Osteocyte (in vitro differentiated cells): ENCODE measurements at regions not wholly inside any gene's neighbourhood (a gene's known extent, or its start where the extent isn't known, plus 50 kb on each side); places are given as distances from the start of the nearest gene placed in this dataset.

Experiments
- DNase-seq: peaks from one replicate; pipeline ENCODE4 v3.0.0; 2021; ENCODE audit warnings: mixed read lengths; ENCODE audit not compliant: unreplicated experiment; ENCODE audit errors: extremely low spot score
- H3K27ac Mint-ChIP-seq: one replicate; pipeline ENCODE4 v1.8.0; 2021; ENCODE audit warnings: mild to moderate bottlenecking, mixed read lengths; ENCODE audit not compliant: unreplicated experiment
- H3K27me3 Mint-ChIP-seq: one replicate; pipeline ENCODE4 v1.8.0; 2021; ENCODE audit warnings: mixed read lengths; ENCODE audit not compliant: unreplicated experiment
- H3K36me3 Mint-ChIP-seq: one replicate; pipeline ENCODE4 v1.8.0; 2021; ENCODE audit warnings: mixed read lengths; ENCODE audit not compliant: unreplicated experiment
- H3K4me1 Mint-ChIP-seq: one replicate; pipeline ENCODE4 v1.8.0; 2021; ENCODE audit warnings: mixed read lengths; ENCODE audit not compliant: unreplicated experiment
- H3K4me3 Mint-ChIP-seq: one replicate; pipeline ENCODE4 v1.8.0; 2021; ENCODE audit warnings: mild to moderate bottlenecking, moderate library complexity, mixed read lengths; ENCODE audit not compliant: unreplicated experiment
- H3K9me3 Mint-ChIP-seq: one replicate; pipeline ENCODE4 v1.8.0; 2021; ENCODE audit warnings: mixed read lengths; ENCODE audit not compliant: unreplicated experiment
- CTCF ChIP-seq: fragments of 200-600 bp; sonication (generic); IDR thresholded peaks from 2 replicates; pipeline ENCODE4 v1.5.0; 2021; ENCODE audit warnings: antibody characterized with exemption, mild to moderate bottlenecking, moderate library complexity

- TF ChIP-seq CTCF = no peak
- Mint-ChIP-seq H3K27ac (no peak overlapping the region), H3K9me3 (peaks cover 22% of the 10 kb centered on the region), H3K36me3 (no peaks in the 10 kb centered on the region), H3K4me3 (no peak overlapping the region), H3K27me3 (no peaks in the 10 kb centered on the region), H3K4me1 (no peaks in the 10 kb centered on the region)
- DNase-seq = no peak
Observed at GRCh38 chr22:47610764-47611163, 848.3 kb downstream of the TBC1D22A start.

GRCh38 chr22:47610281-47610680 lies 847.8 kb downstream of the TBC1D22A start:
- peaks cover 22% of the 10 kb centered on the region for H3K9me3 Mint-ChIP-seq
- no peak overlapping the region for H3K27ac Mint-ChIP-seq
- no peaks in the 10 kb centered on the region for H3K27me3 Mint-ChIP-seq
- H3K36me3 Mint-ChIP-seq = peaks cover 2% of the 10 kb centered on the region
- H3K4me1 Mint-ChIP-seq = no peaks in the 10 kb centered on the region
- no peak overlapping the region for H3K4me3 Mint-ChIP-seq
- no peak for TF ChIP-seq CTCF
- no peak for DNase-seq

- no peak overlapping the region for H3K27ac Mint-ChIP-seq
- no peak for TF ChIP-seq CTCF
- H3K27me3 Mint-ChIP-seq = no peaks in the 10 kb centered on the region
- H3K9me3 Mint-ChIP-seq = peaks cover 24% of the 10 kb centered on the region
- H3K4me1 Mint-ChIP-seq = no peaks in the 10 kb centered on the region
- peaks cover 2% of the 10 kb centered on the region for H3K36me3 Mint-ChIP-seq
- no peak overlapping the region for H3K4me3 Mint-ChIP-seq
- DNase-seq = no peak
Observed at GRCh38 chr22:47609653-47610052, 847.2 kb downstream of the TBC1D22A start.

DNA sequence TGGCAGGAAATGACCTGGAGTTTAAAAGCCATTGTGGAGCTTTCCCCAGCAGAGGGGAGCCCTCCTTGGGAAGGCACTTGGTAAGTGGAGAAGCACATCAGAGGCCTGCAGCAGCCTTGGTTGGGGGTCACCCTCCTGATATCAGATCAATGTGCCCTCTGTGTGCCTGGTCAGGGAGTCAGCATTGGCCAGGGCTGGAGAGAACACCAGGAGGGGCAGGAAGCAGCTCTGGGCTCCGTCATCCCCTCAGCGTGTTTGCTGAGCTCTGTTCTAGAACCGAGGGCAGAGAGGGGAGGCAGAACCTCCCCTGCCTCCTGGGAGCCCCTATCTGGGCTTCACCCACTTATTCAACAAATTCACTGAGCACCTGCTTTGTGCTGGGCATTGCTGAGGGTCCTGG lies 846.0 kb downstream of the TBC1D22A start:
- H3K27ac Mint-ChIP-seq = no peak overlapping the region
- no peaks in the 10 kb centered on the region for H3K4me1 Mint-ChIP-seq
- H3K36me3 Mint-ChIP-seq = peaks cover 2% of the 10 kb centered on the region
- DNase-seq = no peak
- H3K4me3 Mint-ChIP-seq = no peak overlapping the region
- H3K27me3 Mint-ChIP-seq = no peaks in the 10 kb centered on the region
- no peak for TF ChIP-seq CTCF
- peaks cover 31% of the 10 kb centered on the region for H3K9me3 Mint-ChIP-seq

GRCh38 chr22:47607486-47607885 lies 845.0 kb downstream of the TBC1D22A start:
- no peak for TF ChIP-seq CTCF
- Mint-ChIP-seq H3K36me3 (peaks cover 2% of the 10 kb centered on the region), H3K9me3 (peaks cover 33% of the 10 kb centered on the region), H3K27me3 (no peaks in the 10 kb centered on the region), H3K27ac (no peak overlapping the region), H3K4me1 (no peaks in the 10 kb centered on the region), H3K4me3 (no peak overlapping the region)
- no peak for DNase-seq
